Lower lobe of right lung (tissue), 2 donors: ENCODE measurements at regions not wholly inside any gene's neighbourhood (a gene's known extent, or its start where the extent isn't known, plus 50 kb on each side); places are given as distances from the start of the nearest gene placed in this dataset.

Experiments used
- ATAC-seq, 2 donors: fragments of 200-7000 bp; cut with Tn5 transposase; one replicate each; pipeline ENCODE4 v1.9.1; 2020 to 2022; ENCODE audit warnings: mild to moderate bottlenecking in 2 of 2, moderate library complexity in 2 of 2
- DNase-seq: peaks from one replicate; pipeline ENCODE4 v3.0.0-alpha.2; 2020
- H3K27ac ChIP-seq: fragments of 200-600 bp; one replicate; pipeline ENCODE4 v1.8.0; 2022
- H3K27me3 ChIP-seq: fragments of 200-600 bp; one replicate; pipeline ENCODE4 v1.8.0; 2022; ENCODE audit warnings: low read depth
- H3K36me3 ChIP-seq: fragments of 200-600 bp; one replicate; pipeline ENCODE4 v1.8.0; 2022; ENCODE audit warnings: mild to moderate bottlenecking
- H3K4me1 ChIP-seq: fragments of 200-600 bp; one replicate; pipeline ENCODE4 v1.8.0; 2022
- H3K4me3 ChIP-seq: fragments of 200-600 bp; one replicate; pipeline ENCODE4 v1.8.0; 2022; ENCODE audit warnings: mild to moderate bottlenecking
- H3K9me3 ChIP-seq: fragments of 200-600 bp; one replicate; pipeline ENCODE4 v1.8.0; 2022
- CTCF ChIP-seq: fragments of 200-600 bp; IDR thresholded peaks from one replicate; pipeline ENCODE4 v1.8.0; 2022; ENCODE audit warnings: antibody characterized with exemption, mild to moderate bottlenecking
- intact Hi-C: fragments of 100-400 bp; cut with DNase I; formaldehyde crosslinking; loops from one replicate; pipeline ENCODE4 v1.11.0; 2022
- donor health status: DM: no; HTN: yes; CAD: no; lungs with severe emphysema.

GRCh38 chr16:51649631-51650030 is 498.6 kb upstream of the SALL1 start:
- H3K27me3 ChIP-seq: no peaks in the 10 kb centered on the region
- no peak for TF ChIP-seq CTCF
- no peak for ATAC-seq

GRCh38 chr16:51648526-51648925 is 497.5 kb upstream of the SALL1 start:
- ATAC-seq (no peak), DNase-seq (no peak)
- Histone ChIP-seq H3K4me3 (no peak overlapping the region), H3K27ac (no peak overlapping the region), H3K4me1 (no peaks in the 10 kb centered on the region), H3K36me3 (no peaks in the 10 kb centered on the region), H3K9me3 (no peaks in the 10 kb centered on the region), H3K27me3 (no peaks in the 10 kb centered on the region)
- TF ChIP-seq CTCF: no peak
- intact Hi-C loops: no loop called here

More at GRCh38 chr16:51649631-51650030, 498.6 kb upstream of the SALL1 start:
- intact Hi-C loops: no loop called here
- Histone ChIP-seq H3K9me3 (no peaks in the 10 kb centered on the region), H3K36me3 (no peaks in the 10 kb centered on the region), H3K4me3 (no peak overlapping the region), H3K4me1 (no peaks in the 10 kb centered on the region), H3K27ac (no peak overlapping the region)
- no peak for DNase-seq

- Histone ChIP-seq H3K27me3 (no peaks in the 10 kb centered on the region), H3K27ac (no peak overlapping the region), H3K36me3 (no peaks in the 10 kb centered on the region), H3K4me3 (no peak overlapping the region), H3K9me3 (no peaks in the 10 kb centered on the region), H3K4me1 (no peaks in the 10 kb centered on the region)
- ATAC-seq (no peak), DNase-seq (no peak)
- intact Hi-C loops: no loop called here
- TF ChIP-seq CTCF: no peak
Observed at GRCh38 chr16:51641191-51641765, 490.2 kb upstream of the SALL1 start.

GRCh38 chr16:51640196-51640595 is 489.1 kb upstream of the SALL1 start:
- TF ChIP-seq CTCF: no peak
- intact Hi-C loops: no loop called here
- H3K27me3 ChIP-seq: no peaks in the 10 kb centered on the region
- ATAC-seq (no peak), DNase-seq (no peak)
- H3K4me1 ChIP-seq: no peaks in the 10 kb centered on the region
- H3K4me3 ChIP-seq: no peak overlapping the region
- no peak overlapping the region for H3K27ac ChIP-seq
- no peaks in the 10 kb centered on the region for H3K36me3 ChIP-seq
- H3K9me3 ChIP-seq: no peaks in the 10 kb centered on the region

- TF ChIP-seq CTCF: no peak
- intact Hi-C loops: no loop called here
Observed at GRCh38 chr16:51638339-51639135, 487.5 kb upstream of the SALL1 start.

More at GRCh38 chr16:51638339-51639135, 487.5 kb upstream of the SALL1 start:
- ATAC-seq (no peak), DNase-seq (no peak)
- Histone ChIP-seq H3K27me3 (no peaks in the 10 kb centered on the region), H3K9me3 (no peaks in the 10 kb centered on the region), H3K36me3 (no peaks in the 10 kb centered on the region), H3K4me1 (no peaks in the 10 kb centered on the region), H3K4me3 (no peak overlapping the region), H3K27ac (no peak overlapping the region)
